ENCODE measurements at regions not wholly inside any gene's neighbourhood (a gene's known extent, or its start where the extent isn't known, plus 50 kb on each side); places are given as distances from the start of the nearest gene placed in this dataset.
"Not testable (repeated sequence)": the region's sequence is repeated elsewhere in the genome, so short reads cannot be mapped to it uniquely, and the experiment has no call there.

- H3K4me3 ChIP-seq: no peak overlapping the region
- intact Hi-C loops (cut with DNase I; ENCODE audit: low total_unique reads): no loop called here
- 71 to 89% (median 87%) methylated on average over 3 of the region's 3 CpGs for WGBS, 5 donors
- no peak for TF ChIP-seq POLR2A (IDR thresholded peaks at IDR 0.05)
- TF ChIP-seq CTCF (IDR thresholded peaks at IDR 0.05 in 8 of 11, conservative IDR thresholded peaks at IDR 0.05 in 3 of 11): no peak
- TF ChIP-seq POLR2AphosphoS5 (IDR thresholded peaks at IDR 0.05): no peak
- H3K27me3 ChIP-seq (replicated peaks in 1 of 7): no peaks in the 10 kb centered on the region
- no peak overlapping the region for H3K27ac ChIP-seq
- no peaks in the 10 kb centered on the region for H3K4me1 ChIP-seq
- no peaks in the 10 kb centered on the region for H3K36me3 ChIP-seq
- H3K9me3 ChIP-seq: peaks cover 0 to 10% (median 0%) of the 10 kb centered on the region in 8 donors
- DNase-seq: no peak
Observed at GRCh38 chr1:55774446-55774845, 559.3 kb upstream of the USP24 start.

GRCh38 chr1:55773211-55773940 lies 558.2 kb upstream of the USP24 start:
- TF ChIP-seq POLR2AphosphoS5 (IDR thresholded peaks at IDR 0.05): no peak
- intact Hi-C loops (cut with DNase I; ENCODE audit: low total_unique reads): no loop called here
- Histone ChIP-seq H3K27me3 (replicated peaks in 1 of 7) (no peaks in the 10 kb centered on the region), H3K36me3 (no peaks in the 10 kb centered on the region), H3K9me3 (peaks cover 0 to 10% (median 0%) of the 10 kb centered on the region in 8 donors), H3K27ac (no peak overlapping the region), H3K4me3 (no peak overlapping the region), H3K4me1 (no peaks in the 10 kb centered on the region)
- DNase-seq: no peak
- WGBS, 5 donors: 87 to 96% (median 93%) methylated on average over 4 of the region's 4 CpGs

- no peak for DNase-seq
- TF ChIP-seq POLR2AphosphoS5 (IDR thresholded peaks at IDR 0.05): no peak
- no peak for TF ChIP-seq CTCF (IDR thresholded peaks at IDR 0.05 in 8 of 11, conservative IDR thresholded peaks at IDR 0.05 in 3 of 11)
- no peak for TF ChIP-seq POLR2A (IDR thresholded peaks at IDR 0.05)
- intact Hi-C loops (cut with DNase I; ENCODE audit: low total_unique reads): no loop called here
- Histone ChIP-seq H3K4me3 (no peak overlapping the region), H3K4me1 (no peaks in the 10 kb centered on the region), H3K27ac (no peak overlapping the region), H3K36me3 (no peaks in the 10 kb centered on the region), H3K27me3 (replicated peaks in 1 of 7) (no peaks in the 10 kb centered on the region), H3K9me3 (peaks cover 0 to 5% (median 0%) of the 10 kb centered on the region in 8 donors)
- 82 to 93% (median 89%) methylated on average over 1 of the region's 1 CpG for WGBS, 5 donors
Observed at GRCh38 chr1:55768327-55768952, 553.3 kb upstream of the USP24 start.

GRCh38 chr1:55767171-55767570 lies 552.0 kb upstream of the USP24 start:
- TF ChIP-seq CTCF (IDR thresholded peaks at IDR 0.05 in 8 of 11, conservative IDR thresholded peaks at IDR 0.05 in 3 of 11) (no peak), POLR2AphosphoS5 (IDR thresholded peaks at IDR 0.05) (no peak), POLR2A (IDR thresholded peaks at IDR 0.05) (no peak)
- H3K27me3 ChIP-seq (replicated peaks in 1 of 7): no peaks in the 10 kb centered on the region
- no peaks in the 10 kb centered on the region for H3K36me3 ChIP-seq
- no peak overlapping the region for H3K4me3 ChIP-seq
- DNase-seq: no peak
- no peak overlapping the region for H3K27ac ChIP-seq
- 69 to 83% (median 78%) methylated on average over 3 of the region's 3 CpGs for WGBS, 5 donors
- no peaks in the 10 kb centered on the region for H3K4me1 ChIP-seq
- intact Hi-C loops (cut with DNase I; ENCODE audit: low total_unique reads): no loop called here
- H3K9me3 ChIP-seq: peaks cover 0 to 7% (median 4%) of the 10 kb centered on the region in 8 donors

GRCh38 chr1:55765505-55765904 lies 550.3 kb upstream of the USP24 start:
- 84 to 92% (median 89%) methylated on average over 3 of the region's 3 CpGs for WGBS, 5 donors
- H3K27me3 ChIP-seq (replicated peaks in 1 of 7); H3K27ac ChIP-seq; intact Hi-C loops (cut with DNase I; ENCODE audit: low total_unique reads); DNase-seq; H3K4me1 ChIP-seq; H3K4me3 ChIP-seq; H3K36me3 ChIP-seq: not testable (repeated sequence)
- peaks cover 0 to 12% (median 5%) of the 10 kb centered on the region in 8 donors for H3K9me3 ChIP-seq
